ENCODE measurements at regions not wholly inside any gene's neighbourhood (a gene's known extent, or its start where the extent isn't known, plus 50 kb on each side); places are given as distances from the start of the nearest gene placed in this dataset.

GRCh38 chr4:156575430-156576073 lies 396.0 kb downstream of the PDGFC start:
- no peak for DNase-seq (ENCODE audit: low read depth)
- CTCF ChIA-PET, result no interaction called here
- TF ChIP-seq, protein P1, sequence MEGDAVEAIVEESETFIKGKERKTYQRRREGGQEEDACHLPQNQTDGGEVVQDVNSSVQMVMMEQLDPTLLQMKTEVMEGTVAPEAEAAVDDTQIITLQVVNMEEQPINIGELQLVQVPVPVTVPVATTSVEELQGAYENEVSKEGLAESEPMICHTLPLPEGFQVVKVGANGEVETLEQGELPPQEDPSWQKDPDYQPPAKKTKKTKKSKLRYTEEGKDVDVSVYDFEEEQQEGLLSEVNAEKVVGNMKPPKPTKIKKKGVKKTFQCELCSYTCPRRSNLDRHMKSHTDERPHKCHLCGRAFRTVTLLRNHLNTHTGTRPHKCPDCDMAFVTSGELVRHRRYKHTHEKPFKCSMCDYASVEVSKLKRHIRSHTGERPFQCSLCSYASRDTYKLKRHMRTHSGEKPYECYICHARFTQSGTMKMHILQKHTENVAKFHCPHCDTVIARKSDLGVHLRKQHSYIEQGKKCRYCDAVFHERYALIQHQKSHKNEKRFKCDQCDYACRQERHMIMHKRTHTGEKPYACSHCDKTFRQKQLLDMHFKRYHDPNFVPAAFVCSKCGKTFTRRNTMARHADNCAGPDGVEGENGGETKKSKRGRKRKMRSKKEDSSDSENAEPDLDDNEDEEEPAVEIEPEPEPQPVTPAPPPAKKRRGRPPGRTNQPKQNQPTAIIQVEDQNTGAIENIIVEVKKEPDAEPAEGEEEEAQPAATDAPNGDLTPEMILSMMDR (IDR thresholded peaks at IDR 0.05; ENCODE audit: insufficient read depth, low read depth, low read length), result no peak
- POLR2A ChIA-PET, result no interaction called here
- Histone ChIP-seq H3K36me3 (ENCODE audit: control insufficient read depth, insufficient read depth, low read length) (no peaks in the 10 kb centered on the region), H3K27me3 (ENCODE audit: control insufficient read depth, insufficient read depth, low read length) (no peaks in the 10 kb centered on the region), H3K4me3 (ENCODE audit: low read depth, low read length) (no peak overlapping the region)

DNA sequence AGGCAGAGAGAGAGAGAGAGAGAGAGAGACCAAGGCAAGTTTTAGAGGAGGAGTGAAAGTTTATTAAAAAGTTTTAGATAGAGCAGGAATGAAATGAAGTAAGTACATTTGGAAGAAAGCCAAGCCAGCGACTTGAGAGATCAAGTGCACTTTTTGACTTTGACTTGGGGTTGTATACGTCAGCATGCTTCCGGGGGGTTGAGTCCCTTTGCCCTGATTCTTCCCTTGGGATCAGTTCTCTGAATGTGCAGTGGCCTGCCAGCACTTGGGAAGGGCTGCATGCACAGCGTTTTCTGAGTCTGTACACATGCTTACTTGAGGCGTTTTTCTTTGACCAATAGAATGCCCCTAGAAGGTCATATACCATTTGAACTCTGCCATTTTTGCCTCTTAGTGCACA lies 400.5 kb downstream of the PDGFC start:
- ChIA-PET CTCF (no interaction called here), POLR2A (no interaction called here)
- TF ChIP-seq, protein P1 (IDR thresholded peaks at IDR 0.05; ENCODE audit: insufficient read depth, low read depth, low read length), result no peak
- no peak for DNase-seq (ENCODE audit: low read depth)
- H3K27me3 ChIP-seq (ENCODE audit: control insufficient read depth, insufficient read depth, low read length), result no peaks in the 10 kb centered on the region
- no peaks in the 10 kb centered on the region for H3K36me3 ChIP-seq (ENCODE audit: control insufficient read depth, insufficient read depth, low read length)
- no peak overlapping the region for H3K4me3 ChIP-seq (ENCODE audit: low read depth, low read length)

DNA sequence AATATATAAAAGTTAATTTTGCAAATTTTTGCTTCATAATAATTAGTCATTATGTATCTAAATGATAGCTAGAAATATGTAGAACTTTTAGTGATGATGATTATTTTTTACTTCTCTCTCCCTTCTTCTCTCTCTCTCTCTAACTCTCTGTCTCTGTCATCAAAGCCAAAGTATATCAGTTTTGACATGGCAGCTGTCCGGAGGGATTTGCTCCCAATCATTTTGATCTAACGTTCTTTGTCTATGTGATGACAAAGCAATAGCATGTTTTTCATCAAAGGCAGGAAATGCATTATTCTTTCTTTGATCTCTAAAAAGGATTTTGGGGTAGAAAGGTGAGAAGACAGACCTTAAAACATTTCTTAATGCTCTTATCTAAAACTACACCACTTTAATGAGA lies 402.1 kb downstream of the PDGFC start:
- ChIA-PET POLR2A (no interaction called here), CTCF (no interaction called here)
- TF ChIP-seq, protein P1 (IDR thresholded peaks at IDR 0.05; ENCODE audit: insufficient read depth, low read depth, low read length), result no peak
- no peak for DNase-seq (ENCODE audit: low read depth)
- no peak overlapping the region for H3K4me3 ChIP-seq (ENCODE audit: low read depth, low read length)
- H3K36me3 ChIP-seq (ENCODE audit: control insufficient read depth, insufficient read depth, low read length), result no peaks in the 10 kb centered on the region
- H3K27me3 ChIP-seq (ENCODE audit: control insufficient read depth, insufficient read depth, low read length), result no peaks in the 10 kb centered on the region

DNA sequence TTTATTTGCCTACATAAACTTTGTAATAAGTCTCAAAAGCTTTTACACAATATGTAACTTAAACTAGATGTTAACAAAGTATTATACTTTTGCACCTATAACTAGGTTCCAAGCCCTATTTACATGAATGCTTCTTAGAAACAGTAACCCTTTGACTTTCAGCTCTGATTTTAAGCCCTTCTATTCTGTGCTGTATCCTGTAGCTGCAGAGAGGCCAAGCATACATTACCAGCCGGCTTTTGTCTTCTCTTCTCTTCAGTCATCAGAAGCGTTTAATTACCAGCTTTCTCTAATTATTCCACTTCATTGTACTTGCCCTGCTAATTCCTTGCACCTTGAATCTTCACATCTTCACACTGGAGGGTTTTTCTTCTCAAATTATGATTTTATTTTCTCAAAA lies 403.1 kb downstream of the PDGFC start:
- no peak for DNase-seq (ENCODE audit: low read depth)
- TF ChIP-seq, protein P1 (IDR thresholded peaks at IDR 0.05; ENCODE audit: insufficient read depth, low read depth, low read length), result no peak
- Histone ChIP-seq H3K27me3 (ENCODE audit: control insufficient read depth, insufficient read depth, low read length) (no peaks in the 10 kb centered on the region), H3K36me3 (ENCODE audit: control insufficient read depth, insufficient read depth, low read length) (no peaks in the 10 kb centered on the region), H3K4me3 (ENCODE audit: low read depth, low read length) (no peak overlapping the region)
- POLR2A ChIA-PET, result no interaction called here
- CTCF ChIA-PET, result no interaction called here

DNA sequence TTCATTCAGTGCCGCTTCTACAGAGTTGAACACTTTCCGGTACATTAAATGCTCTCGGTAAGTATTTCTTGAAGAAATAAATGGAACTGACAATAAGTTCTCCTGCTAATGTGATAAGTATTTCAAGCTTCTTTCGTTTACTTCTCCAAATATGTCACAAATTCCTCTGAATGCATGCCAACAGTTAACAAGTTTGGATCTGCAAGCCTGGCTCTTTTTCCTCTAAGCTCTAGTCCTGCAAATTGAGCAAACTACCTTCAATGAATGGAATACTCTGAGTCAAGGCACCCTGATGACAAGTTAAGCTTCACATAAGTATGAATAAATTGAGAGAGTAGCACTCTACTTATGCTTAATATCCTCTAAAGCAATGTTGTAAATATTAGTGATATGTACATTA lies 403.6 kb downstream of the PDGFC start:
- CTCF ChIA-PET, result no interaction called here
- POLR2A ChIA-PET, result no interaction called here
- no peak for DNase-seq (ENCODE audit: low read depth)
- H3K36me3 ChIP-seq (ENCODE audit: control insufficient read depth, insufficient read depth, low read length), result no peaks in the 10 kb centered on the region
- no peaks in the 10 kb centered on the region for H3K27me3 ChIP-seq (ENCODE audit: control insufficient read depth, insufficient read depth, low read length)
- TF ChIP-seq, protein P1 (IDR thresholded peaks at IDR 0.05; ENCODE audit: insufficient read depth, low read depth, low read length), result no peak
- no peak overlapping the region for H3K4me3 ChIP-seq (ENCODE audit: low read depth, low read length)

All from BJ (cell line).